DMS 273 (cell line): ENCODE measurements at regions not wholly inside any gene's neighbourhood (a gene's known extent, or its start where the extent isn't known, plus 50 kb on each side); places are given as distances from the start of the nearest gene placed in this dataset.

Source experiments
- DNase-seq: peaks from one replicate; lab custom pipeline; 2025; ENCODE audit not compliant: unreplicated experiment; lab: John Stamatoyannopoulos, UW

GRCh38 chr22:44424359-44424682, 73.7 kb downstream of the RTL6 start:
- DNase-seq, result no peak

- DNase-seq, result no peak
Observed at GRCh38 chr22:44423556-44424358, 74.3 kb downstream of the RTL6 start.

- no peak for DNase-seq
Observed at GRCh38 chr22:44422746-44423380, 75.2 kb downstream of the RTL6 start.

- DNase-seq, result no peak
Observed at GRCh38 chr22:44419429-44419828, 78.6 kb downstream of the RTL6 start.

- DNase-seq, result no peak
Observed at GRCh38 chr22:44413211-44413610, 84.8 kb downstream of the RTL6 start.

- no peak for DNase-seq
Observed at GRCh38 chr22:44412136-44412731, 85.8 kb downstream of the RTL6 start.

- no peak for DNase-seq
Observed at GRCh38 chr22:44411226-44412135, 86.6 kb downstream of the RTL6 start.

GRCh38 chr22:44410451-44410991, 87.5 kb downstream of the RTL6 start:
- DNase-seq, result peak; percentile 58

GRCh38 chr22:44409974-44410316, 88.1 kb downstream of the RTL6 start:
- no peak for DNase-seq

- no peak for DNase-seq
Observed at GRCh38 chr22:44409211-44409973, 88.6 kb downstream of the RTL6 start.

- DNase-seq, result no peak
Observed at GRCh38 chr22:44408829-44409192, 89.2 kb downstream of the RTL6 start.

- no peak for DNase-seq
Observed at GRCh38 chr22:44407987-44408828, 89.8 kb downstream of the RTL6 start.

- DNase-seq, result no peak
Observed at GRCh38 chr22:44407171-44407986, 90.7 kb downstream of the RTL6 start.

- DNase-seq, result no peak
Observed at GRCh38 chr22:44406341-44407170, 91.5 kb downstream of the RTL6 start.

- DNase-seq, result no peak
Observed at GRCh38 chr22:44405661-44406060, 92.4 kb downstream of the RTL6 start.

GRCh38 chr22:44404341-44405020, 91.7 kb upstream of the SHISAL1 start:
- DNase-seq, result no peak

GRCh38 chr22:44403602-44404329, 91.0 kb upstream of the SHISAL1 start:
- no peak for DNase-seq
